GM13977 (cell line): ENCODE measurements at regions not wholly inside any gene's neighbourhood (a gene's known extent, or its start where the extent isn't known, plus 50 kb on each side); places are given as distances from the start of the nearest gene placed in this dataset.

Experiments
- DNase-seq: peaks from one replicate; pipeline ENCODE4 v3.0.0; 2012; ENCODE audit warnings: low spot score
- in situ Hi-C: fragments of 300-500 bp; cut with MboI; formaldehyde crosslinking; loops from one replicate; pipeline ENCODE4 v1.12.0; 2022; ENCODE audit warnings: low sequenced_read_pairs, low pct_unique_long_range_greater_than_20kb, mixed read lengths, inconsistent platforms; ENCODE audit not compliant: unreplicated experiment
- TF ChIP-seq, protein P1 (sequence below): IDR thresholded peaks from 2 replicates; pipeline ENCODE4 v1.5.1; 2012; ENCODE audit warnings: mild to moderate bottlenecking, control low read depth; ENCODE audit not compliant: insufficient read depth; ENCODE audit errors: extremely low read depth, missing control alignments

DNA sequence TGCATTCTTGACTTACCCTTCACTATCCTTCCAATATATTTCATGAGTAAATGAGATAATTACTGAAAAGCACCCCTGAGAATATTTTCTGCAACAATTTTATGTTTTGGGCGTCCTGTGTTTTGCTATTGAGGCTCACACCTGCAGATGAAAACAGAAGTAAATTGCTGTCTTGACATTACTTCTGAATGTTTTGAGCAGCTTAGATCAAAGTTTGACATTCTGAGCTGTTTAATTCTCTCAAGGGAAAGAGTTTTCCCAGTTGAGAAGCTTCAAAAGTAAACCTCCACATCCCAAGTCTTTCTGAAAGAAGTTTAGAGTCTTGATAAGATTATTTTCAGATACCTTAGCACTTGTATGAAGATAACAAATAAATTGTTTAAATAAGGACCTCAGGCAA lies 1667.2 kb upstream of the SLC10A2 start:
- TF ChIP-seq, protein P1, sequence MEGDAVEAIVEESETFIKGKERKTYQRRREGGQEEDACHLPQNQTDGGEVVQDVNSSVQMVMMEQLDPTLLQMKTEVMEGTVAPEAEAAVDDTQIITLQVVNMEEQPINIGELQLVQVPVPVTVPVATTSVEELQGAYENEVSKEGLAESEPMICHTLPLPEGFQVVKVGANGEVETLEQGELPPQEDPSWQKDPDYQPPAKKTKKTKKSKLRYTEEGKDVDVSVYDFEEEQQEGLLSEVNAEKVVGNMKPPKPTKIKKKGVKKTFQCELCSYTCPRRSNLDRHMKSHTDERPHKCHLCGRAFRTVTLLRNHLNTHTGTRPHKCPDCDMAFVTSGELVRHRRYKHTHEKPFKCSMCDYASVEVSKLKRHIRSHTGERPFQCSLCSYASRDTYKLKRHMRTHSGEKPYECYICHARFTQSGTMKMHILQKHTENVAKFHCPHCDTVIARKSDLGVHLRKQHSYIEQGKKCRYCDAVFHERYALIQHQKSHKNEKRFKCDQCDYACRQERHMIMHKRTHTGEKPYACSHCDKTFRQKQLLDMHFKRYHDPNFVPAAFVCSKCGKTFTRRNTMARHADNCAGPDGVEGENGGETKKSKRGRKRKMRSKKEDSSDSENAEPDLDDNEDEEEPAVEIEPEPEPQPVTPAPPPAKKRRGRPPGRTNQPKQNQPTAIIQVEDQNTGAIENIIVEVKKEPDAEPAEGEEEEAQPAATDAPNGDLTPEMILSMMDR, result no peak
- in situ Hi-C loops, result no loop called here
- no peak for DNase-seq

DNA sequence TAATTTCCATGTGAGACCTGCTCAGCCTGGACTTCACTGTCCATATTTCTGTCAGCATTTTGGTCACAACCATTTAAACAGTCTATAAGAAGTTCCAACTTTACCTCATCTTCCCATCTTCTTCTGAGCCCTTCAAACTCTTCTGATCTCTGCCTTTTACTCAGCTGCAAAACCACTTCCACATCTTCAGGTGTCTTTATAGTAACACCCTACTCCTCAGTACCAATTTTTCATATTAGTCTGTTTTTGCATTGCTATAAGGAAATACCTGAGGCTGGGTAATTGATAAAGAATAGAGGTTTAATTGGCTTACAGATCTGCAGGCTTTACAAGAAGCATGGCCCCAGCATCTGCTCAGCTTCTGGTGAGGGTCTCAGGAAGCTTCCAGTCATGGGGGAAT lies 1648.9 kb upstream of the SLC10A2 start:
- TF ChIP-seq, protein P1, result no peak
- DNase-seq, result no peak
- in situ Hi-C loops, result no loop called here

- no peak for DNase-seq
- in situ Hi-C loops, result no loop called here
- TF ChIP-seq, protein P1, result no peak
Observed at GRCh38 chr13:104705031-104705750, 1639.0 kb upstream of the SLC10A2 start.

- in situ Hi-C loops, result no loop called here
- TF ChIP-seq, protein P1, result no peak
- no peak for DNase-seq
Observed at GRCh38 chr13:104701591-104701990, 1635.4 kb upstream of the SLC10A2 start.

- in situ Hi-C loops, result no loop called here
- no peak for DNase-seq
- TF ChIP-seq, protein P1, result no peak
Observed at GRCh38 chr13:104694397-104694796, 1628.2 kb upstream of the SLC10A2 start.

- DNase-seq, result no peak
- TF ChIP-seq, protein P1, result no peak
- in situ Hi-C loops, result no loop called here
Observed at GRCh38 chr13:104693126-104693525, 1626.9 kb upstream of the SLC10A2 start.
